ENCODE measurements at regions not wholly inside any gene's neighbourhood (a gene's known extent, or its start where the extent isn't known, plus 50 kb on each side); places are given as distances from the start of the nearest gene placed in this dataset.

GRCh38 chr1:96290033-96290432 is 431.6 kb upstream of the PTBP2 start:
- H3K36me3 ChIP-seq, result no peaks in the 10 kb centered on the region

GRCh38 chr1:96290801-96291200 is 430.8 kb upstream of the PTBP2 start:
- peaks cover 0 to 5% (median 1%) of the 10 kb centered on the region in 4 donors for H3K9me3 ChIP-seq
- H3K4me3 ChIP-seq, result no peak overlapping the region
- no peak overlapping the region for H3K27ac ChIP-seq
- TF ChIP-seq, protein P1, sequence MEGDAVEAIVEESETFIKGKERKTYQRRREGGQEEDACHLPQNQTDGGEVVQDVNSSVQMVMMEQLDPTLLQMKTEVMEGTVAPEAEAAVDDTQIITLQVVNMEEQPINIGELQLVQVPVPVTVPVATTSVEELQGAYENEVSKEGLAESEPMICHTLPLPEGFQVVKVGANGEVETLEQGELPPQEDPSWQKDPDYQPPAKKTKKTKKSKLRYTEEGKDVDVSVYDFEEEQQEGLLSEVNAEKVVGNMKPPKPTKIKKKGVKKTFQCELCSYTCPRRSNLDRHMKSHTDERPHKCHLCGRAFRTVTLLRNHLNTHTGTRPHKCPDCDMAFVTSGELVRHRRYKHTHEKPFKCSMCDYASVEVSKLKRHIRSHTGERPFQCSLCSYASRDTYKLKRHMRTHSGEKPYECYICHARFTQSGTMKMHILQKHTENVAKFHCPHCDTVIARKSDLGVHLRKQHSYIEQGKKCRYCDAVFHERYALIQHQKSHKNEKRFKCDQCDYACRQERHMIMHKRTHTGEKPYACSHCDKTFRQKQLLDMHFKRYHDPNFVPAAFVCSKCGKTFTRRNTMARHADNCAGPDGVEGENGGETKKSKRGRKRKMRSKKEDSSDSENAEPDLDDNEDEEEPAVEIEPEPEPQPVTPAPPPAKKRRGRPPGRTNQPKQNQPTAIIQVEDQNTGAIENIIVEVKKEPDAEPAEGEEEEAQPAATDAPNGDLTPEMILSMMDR (IDR thresholded peaks at IDR 0.05), result no peak
- H3K27me3 ChIP-seq, result no peaks in the 10 kb centered on the region
- H3K36me3 ChIP-seq, result no peaks in the 10 kb centered on the region
- no peak for DNase-seq
- no peaks in the 10 kb centered on the region for H3K4me1 ChIP-seq
- intact Hi-C loops (cut with DNase I), result no loop called here

More at GRCh38 chr1:96290033-96290432, 431.6 kb upstream of the PTBP2 start:
- Histone ChIP-seq H3K27me3 (no peaks in the 10 kb centered on the region), H3K4me3 (no peak overlapping the region), H3K9me3 (peaks cover 0 to 7% (median 1%) of the 10 kb centered on the region in 4 donors), H3K27ac (no peak overlapping the region), H3K4me1 (no peaks in the 10 kb centered on the region)
- DNase-seq, result no peak
- WGBS, 2 donors, result 25 to 53% methylated on average over 1 of the region's 1 CpG
- no peak for TF ChIP-seq POLR2A (IDR thresholded peaks at IDR 0.05)
- TF ChIP-seq POLR2AphosphoS5 (IDR thresholded peaks at IDR 0.05), result no peak
- TF ChIP-seq, protein P1 (IDR thresholded peaks at IDR 0.05), result no peak
- TF ChIP-seq EP300 (IDR thresholded peaks at IDR 0.05), result no peak
- intact Hi-C loops (cut with DNase I), result no loop called here

DNA sequence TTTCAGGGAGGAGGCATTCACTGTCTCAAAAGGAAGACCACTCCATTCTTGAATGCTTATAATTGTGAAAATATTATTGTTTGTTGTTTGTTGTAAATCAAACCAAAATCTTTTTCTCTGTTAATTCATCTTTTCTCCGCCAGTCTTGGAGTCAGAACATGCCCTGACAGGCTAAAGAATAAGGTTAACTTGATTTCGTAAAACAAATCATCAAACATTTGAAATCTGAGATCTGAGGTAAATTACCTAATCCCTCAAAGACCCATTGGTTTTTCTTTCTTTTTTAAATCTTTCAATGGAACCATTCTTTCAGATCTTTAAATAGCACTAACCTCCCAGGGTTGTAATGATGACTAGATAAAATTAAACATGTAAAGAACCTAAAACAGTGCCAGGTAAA is 430.1 kb upstream of the PTBP2 start:
- Histone ChIP-seq H3K36me3 (no peaks in the 10 kb centered on the region), H3K27me3 (no peaks in the 10 kb centered on the region), H3K4me1 (no peaks in the 10 kb centered on the region), H3K9me3 (peaks cover 0 to 5% (median 1%) of the 10 kb centered on the region in 4 donors), H3K27ac (no peak overlapping the region), H3K4me3 (no peak overlapping the region)
- TF ChIP-seq POLR2AphosphoS5 (IDR thresholded peaks at IDR 0.05) (no peak), EP300 (IDR thresholded peaks at IDR 0.05) (no peak), POLR2A (IDR thresholded peaks at IDR 0.05) (no peak)
- TF ChIP-seq, protein P1 (IDR thresholded peaks at IDR 0.05), result no peak
- no peak for DNase-seq
- intact Hi-C loops (cut with DNase I), result no loop called here
- 53 to 79% methylated on average over 2 of the region's 2 CpGs for WGBS, 2 donors

DNA sequence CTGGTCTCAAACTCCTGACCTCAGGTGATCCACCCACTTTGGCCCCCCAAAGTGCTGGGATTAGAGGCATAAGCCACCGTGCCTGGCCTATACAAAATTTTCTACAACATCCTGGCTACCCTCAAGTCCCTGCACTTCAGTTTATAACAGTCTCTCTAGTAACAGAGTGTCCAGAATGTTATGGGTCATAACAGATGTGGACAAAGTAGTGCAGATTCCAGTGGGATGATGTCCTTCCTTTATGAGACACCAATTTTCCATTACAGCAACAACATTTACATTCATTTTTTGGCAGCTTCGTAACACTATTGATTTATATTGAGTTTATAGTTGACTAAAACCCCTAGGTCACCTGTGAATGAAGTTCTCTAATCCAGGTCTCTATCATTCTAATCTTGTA is 429.4 kb upstream of the PTBP2 start:
- no peak for DNase-seq
- peaks cover 0 to 3% (median 1%) of the 10 kb centered on the region in 4 donors for H3K9me3 ChIP-seq
- intact Hi-C loops (cut with DNase I), result no loop called here
- H3K4me3 ChIP-seq, result no peak overlapping the region
- no peaks in the 10 kb centered on the region for H3K4me1 ChIP-seq
- WGBS, 2 donors, result 79 to 88% methylated on average over 2 of the region's 2 CpGs
- H3K27ac ChIP-seq, result no peak overlapping the region
- no peak for TF ChIP-seq POLR2AphosphoS5 (IDR thresholded peaks at IDR 0.05)
- no peak for TF ChIP-seq POLR2A (IDR thresholded peaks at IDR 0.05)
- no peak for TF ChIP-seq EP300 (IDR thresholded peaks at IDR 0.05)
- TF ChIP-seq, protein P1 (IDR thresholded peaks at IDR 0.05), result no peak
- no peaks in the 10 kb centered on the region for H3K36me3 ChIP-seq
- no peaks in the 10 kb centered on the region for H3K27me3 ChIP-seq

DNA sequence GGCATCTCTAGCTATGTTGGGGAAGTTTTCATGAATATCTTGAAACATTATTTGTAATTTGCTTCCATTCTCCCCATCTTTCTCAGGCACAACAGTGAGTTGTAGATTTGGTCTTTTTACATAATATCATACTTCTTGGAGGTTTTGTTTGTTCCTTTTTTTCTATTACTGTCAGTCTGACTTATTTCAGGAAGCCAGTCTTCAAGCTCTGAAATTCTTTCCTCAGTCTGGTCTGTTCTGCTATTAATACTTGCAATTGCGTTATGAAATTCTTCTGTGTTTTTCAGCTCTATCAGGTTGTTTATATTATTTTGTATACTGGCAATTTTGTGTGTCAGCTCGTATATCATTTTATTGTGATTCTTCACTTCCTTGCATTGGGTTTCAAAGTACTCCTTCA is 424.6 kb upstream of the PTBP2 start:
- TF ChIP-seq, protein P1 (IDR thresholded peaks at IDR 0.05), result no peak
- no peak for TF ChIP-seq EP300 (IDR thresholded peaks at IDR 0.05)
- no peak for TF ChIP-seq POLR2AphosphoS5 (IDR thresholded peaks at IDR 0.05)
- no peak for TF ChIP-seq POLR2A (IDR thresholded peaks at IDR 0.05)
- Histone ChIP-seq H3K36me3 (no peaks in the 10 kb centered on the region), H3K27me3 (no peaks in the 10 kb centered on the region), H3K4me3 (no peak overlapping the region), H3K9me3 (no peaks in the 10 kb centered on the region), H3K4me1 (no peaks in the 10 kb centered on the region), H3K27ac (no peak overlapping the region)
- no peak for DNase-seq
- 78% methylated on average over 2 of the region's 2 CpGs for WGBS, 2 donors
- intact Hi-C loops (cut with DNase I), result no loop called here

All from sigmoid colon (tissue), 6 donors.